HG03060 (cell line): ENCODE measurements at regions not wholly inside any gene's neighbourhood (a gene's known extent, or its start where the extent isn't known, plus 50 kb on each side); places are given as distances from the start of the nearest gene placed in this dataset.
"Not testable (repeated sequence)": the region's sequence is repeated elsewhere in the genome, so short reads cannot be mapped to it uniquely, and the experiment has no call there.

ENCODE experiments used
- ATAC-seq: cut with Tn5 transposase; IDR thresholded peaks from one replicate; pipeline ENCODE4 v1.9.1; 2021; ENCODE audit warnings: low read depth, moderate number of reproducible peaks; ENCODE audit not compliant: unreplicated experiment

DNA sequence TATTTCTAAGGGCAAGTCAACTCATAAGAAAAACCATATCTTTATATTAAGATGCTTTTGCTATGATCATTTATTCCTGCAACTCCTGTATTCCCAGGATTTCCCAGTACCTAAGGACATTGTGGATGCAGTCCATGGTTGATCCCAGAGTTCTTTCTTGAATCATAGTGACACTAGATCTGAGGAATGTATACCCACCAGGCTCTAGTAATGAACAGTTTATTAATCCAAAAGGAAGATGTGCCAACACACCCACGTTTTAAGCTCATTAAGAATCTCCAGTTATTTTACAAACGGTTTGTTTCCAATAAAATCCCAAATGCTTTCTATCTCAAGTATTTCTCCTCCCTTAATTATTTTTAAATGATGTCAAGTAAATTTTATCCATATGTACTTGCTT is 210.8 kb upstream of the ZEB2 start:
- ATAC-seq = no peak

DNA sequence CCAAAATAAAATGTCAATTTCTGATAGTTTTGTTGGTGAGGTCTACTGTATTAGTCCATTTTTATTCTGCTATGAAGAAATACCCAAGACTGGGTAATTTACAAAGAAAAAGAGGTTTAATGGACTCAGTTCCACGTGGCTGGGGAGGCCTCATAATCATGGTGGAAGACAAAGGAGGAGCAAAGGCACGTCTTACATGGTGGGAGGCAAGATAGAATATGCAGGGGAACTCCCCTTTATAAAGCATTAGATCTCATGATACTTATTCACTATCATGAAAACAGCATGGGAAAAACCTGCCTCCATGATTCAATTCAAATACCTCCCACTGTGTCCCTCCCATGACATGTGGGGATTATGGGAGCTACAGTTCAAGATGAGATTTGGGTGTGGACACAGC is 204.5 kb upstream of the ZEB2 start:
- not testable (repeated sequence) for ATAC-seq

DNA sequence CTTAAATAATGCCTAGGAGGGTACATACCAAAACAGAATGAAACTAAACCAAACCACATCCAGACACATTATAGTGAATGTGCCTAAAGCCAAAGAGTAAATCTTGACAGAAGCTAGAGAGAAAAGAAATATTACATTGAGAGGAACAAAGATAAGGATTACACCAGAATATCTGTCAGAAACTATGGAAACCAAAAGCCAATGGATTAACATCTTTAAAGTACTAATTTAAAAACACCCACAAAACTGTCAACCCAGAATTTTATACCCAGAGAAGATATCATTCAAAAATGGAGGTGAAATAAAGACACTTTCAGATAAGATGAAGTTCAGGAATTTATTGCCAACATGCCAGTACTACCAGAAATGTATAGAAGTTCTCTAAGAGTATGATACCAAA is 198.5 kb upstream of the ZEB2 start:
- ATAC-seq = no peak

- ATAC-seq = no peak
These were observed 196.1 kb upstream of the ZEB2 start for GRCh38 chr2:144715992-144716391.

DNA sequence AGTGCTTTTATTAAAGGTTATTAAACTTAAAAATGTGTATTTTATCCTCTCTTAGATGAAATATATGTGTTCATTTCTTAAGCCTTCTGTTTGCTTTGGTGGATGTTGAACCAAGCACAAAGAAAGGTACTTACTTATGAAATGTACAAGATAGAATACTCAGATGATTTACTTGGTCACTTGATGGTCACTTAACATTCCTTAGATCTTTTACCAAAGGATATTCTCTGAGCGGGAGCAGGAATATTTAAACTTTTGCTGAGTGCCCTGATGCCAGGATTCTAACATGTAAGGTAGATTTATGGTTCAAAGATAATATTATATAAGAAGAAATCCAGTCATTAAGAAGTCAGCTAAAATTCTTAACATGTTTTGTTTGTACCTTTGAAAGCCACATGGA is 193.5 kb upstream of the ZEB2 start:
- ATAC-seq = no peak

DNA sequence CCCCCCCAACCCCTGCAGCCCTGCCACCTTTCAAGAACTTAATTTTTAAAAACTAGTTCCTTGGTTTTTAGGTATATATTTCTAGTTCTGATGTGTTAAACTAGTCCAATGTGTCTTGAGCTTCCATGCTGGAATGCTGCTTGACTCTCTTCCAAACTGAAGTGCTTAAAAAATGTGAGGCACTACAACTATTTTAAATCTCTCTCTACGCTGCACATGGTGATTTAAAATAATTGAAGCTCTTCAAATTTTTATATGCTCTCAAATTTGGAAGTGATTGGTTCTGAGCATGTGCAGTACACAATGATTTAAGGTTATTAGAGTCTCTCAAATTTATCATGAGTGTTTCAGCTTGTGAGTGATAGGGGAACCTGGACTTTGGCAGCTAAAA is 192.6 kb upstream of the ZEB2 start:
- no peak for ATAC-seq

DNA sequence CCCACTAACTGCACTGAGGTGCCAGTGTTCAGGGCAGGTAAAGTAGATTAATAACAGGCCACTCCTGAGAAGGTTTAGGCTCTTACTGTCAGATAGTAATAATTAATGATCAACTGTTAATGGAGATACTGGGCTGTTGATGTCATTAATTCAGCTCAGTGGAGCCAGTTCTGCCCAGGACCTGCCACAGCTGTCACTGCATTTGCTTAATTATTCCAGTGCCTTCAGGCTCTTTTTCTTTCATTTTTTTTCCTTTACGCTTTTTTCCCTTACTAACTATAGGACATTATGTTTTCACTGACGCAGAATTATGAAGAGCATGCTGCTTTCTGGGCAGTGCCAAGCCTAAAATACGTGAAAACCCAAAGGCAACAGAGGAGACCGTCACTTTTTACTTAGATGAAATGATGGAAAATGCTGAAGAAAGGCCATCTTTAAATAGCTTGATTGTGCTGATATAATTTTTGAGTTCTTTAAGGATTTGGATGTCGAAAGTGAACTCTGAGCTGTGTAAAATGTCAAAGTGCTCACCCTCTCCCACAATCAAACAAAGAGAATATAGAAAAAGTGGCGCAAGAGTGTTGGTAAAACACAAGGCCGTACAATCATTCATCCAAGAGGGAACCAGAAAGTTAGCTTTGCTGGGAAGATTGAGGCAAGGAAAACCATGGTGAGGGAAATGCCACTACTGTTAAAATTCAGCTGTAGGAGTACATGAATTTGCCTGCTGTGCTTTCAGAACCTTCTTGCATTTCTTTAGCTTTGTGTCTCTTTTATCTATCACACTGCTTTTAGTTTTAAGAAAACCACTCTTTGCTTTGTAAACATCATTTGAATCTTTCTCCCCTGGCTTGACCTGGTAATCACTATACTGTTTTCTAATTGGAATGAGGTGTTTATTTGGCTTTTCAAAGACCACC is 192.0 kb upstream of the ZEB2 start:
- ATAC-seq = no peak

- ATAC-seq = no peak
These were observed 191.2 kb upstream of the ZEB2 start for GRCh38 chr2:144711084-144711483.

- no peak for ATAC-seq
These were observed 188.7 kb upstream of the ZEB2 start for GRCh38 chr2:144708626-144709025.

DNA sequence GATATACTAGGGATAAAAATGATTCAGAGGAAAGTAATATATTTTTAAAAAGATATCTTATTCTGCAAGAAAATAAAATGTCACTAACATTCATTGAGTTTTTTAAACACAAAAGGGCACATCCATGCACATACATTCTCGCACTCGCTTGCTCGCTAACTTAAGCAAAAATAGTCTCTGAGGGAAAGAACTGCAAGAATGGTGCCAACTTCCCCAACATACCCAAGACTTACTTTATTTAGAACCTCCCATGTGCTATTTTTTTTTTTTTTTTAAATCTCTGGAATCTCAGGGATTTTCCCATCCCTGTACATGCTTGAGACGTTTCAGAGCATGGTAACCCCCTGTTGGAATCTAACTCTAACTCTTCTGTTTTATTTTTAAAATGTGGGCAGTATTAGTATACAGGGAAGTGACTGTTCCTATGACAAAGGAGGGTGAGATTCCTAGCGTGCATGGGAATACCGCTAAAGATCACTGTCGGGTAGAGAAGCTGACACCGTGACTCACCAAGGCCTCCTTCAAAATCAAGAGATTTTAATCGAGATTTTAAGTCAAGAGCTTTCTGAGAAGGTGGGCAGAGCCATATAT is 187.9 kb upstream of the ZEB2 start:
- no peak for ATAC-seq

DNA sequence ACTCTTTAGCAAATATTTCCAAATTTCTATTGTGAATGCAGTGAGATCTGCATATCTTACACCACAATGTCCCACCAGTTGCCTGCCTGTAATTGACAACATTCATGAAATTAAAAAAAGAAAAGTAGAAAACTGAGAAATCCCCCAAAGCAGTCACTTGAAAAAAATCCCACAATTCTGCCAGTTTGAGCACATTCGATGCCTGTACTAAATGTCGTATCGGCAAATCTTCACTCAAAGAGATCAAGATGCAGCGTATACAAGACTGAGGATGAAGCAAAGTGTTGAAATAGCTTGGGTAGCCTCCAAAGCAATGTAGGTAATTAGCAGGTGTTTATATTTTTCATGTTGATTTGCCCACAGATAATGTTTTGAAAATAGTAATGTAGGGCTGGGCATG is 186.7 kb upstream of the ZEB2 start:
- ATAC-seq = no peak

DNA sequence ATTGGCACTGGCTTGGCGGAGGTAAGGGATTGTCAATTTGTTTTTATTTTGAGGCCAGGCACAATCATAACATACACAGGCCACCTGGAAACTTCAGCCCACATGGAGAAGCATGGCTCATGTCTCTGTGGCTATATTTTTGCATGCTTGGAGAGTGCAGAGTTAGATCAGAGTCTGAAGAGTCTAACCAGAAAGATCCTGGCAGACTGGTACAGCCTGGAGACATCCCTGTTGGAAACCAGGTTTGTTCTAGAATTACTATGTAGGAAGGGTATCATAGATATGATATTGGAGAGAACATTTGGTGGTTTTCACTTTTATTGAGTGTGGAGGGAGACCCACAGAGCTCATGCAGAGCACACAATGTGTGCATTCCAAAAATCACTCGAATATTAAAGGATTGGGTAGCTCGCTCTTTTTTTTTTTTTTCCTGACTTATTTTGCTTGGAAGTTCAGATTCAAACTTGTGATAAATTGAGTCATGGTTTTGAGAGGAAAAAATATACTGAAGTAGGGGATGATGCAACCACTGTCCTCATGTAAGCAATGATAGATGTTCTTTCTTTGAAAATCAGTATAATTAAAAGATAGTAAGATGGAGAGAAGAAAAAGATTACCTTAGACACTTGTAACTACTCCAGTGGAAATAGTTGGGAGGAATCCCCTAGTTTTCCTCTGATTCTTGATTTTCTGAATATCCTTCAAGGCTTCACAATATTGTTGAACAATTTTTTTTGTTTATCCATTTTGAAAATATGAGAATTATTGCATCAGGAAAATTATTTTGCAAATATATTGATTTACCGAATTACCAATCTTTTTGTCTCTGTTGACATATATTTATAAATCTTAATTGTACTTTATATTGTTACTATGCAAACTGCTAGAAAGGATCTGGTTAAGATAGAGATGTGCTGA is 185.7 kb upstream of the ZEB2 start:
- no peak for ATAC-seq

- ATAC-seq = no peak
These were observed 184.8 kb upstream of the ZEB2 start for GRCh38 chr2:144704709-144705095.

DNA sequence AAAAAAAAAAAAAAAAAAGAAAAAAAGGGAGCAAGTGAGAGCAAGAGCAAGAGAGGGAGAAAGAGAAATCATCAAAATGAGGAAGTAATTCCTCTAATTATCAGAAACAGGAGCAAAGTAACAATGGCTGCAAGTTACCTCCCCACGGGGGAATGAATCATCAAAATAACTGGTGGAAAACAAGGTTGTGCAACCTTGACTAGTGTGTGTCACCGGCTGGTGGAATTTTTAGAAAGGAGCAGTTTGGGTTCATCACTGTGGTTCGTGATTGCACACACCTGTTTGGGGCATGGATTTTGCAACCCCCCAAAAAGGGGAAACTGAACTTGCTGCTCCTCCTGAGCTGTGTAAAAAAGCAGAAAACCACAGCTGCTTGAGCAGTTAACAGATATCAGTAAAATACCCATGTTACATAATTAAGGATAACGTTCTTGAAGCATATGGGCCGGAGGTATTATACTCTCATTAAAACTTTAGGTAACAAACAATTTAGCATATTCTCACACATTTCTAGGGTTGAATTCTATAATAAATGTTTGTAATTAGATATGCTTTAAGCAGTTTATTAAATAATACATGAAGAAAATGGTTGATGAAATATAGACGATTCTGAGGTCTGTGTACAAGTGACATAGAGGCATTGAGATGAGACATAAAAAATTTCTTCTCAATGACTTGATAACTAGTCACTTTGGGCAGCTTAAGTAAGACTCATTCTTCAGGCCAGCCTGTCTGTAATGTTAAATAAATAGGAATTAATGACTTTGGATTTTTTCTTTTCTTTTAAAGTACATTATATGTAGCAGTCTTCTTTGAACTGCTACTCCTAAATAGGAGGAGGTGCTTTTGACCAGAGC is 184.2 kb upstream of the ZEB2 start:
- no peak for ATAC-seq

DNA sequence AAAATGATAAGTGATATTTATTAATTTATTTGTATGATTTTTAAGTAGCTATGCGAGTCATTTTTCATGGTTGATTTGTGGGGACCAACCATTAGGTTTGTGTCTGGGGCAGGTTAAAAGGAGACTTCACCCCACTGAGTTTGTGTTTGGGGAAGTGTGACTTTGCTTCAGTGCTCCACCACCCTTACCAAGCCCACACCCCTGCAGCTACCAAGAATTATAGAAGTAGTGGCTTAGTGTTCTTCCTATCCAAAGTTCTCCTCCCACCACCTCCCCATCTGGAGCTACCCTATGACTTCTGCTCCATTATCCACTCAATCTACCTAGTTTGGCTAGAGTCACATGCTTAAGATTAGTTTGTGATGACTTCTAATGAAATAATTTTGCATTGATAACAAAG is 182.1 kb upstream of the ZEB2 start:
- ATAC-seq = no peak

DNA sequence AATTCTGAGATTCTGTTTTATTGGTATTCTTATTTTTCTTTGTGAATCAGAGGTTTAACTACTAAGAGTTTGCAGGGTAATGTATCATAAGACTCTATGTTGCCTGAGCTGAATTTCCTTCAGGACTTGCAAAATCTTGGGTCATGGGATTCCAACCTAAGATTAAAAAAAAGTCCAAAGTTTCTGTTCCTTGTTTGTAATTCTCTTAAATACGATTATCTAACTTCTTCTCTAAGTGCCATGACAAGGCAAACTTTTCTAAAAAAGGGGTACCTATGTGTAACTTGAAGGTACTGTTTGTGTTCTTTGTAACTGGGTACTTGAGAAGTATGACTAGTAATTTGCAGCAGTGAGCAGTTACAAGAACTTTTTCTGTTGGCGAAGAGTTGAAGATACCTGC is 181.3 kb upstream of the ZEB2 start:
- no peak for ATAC-seq

DNA sequence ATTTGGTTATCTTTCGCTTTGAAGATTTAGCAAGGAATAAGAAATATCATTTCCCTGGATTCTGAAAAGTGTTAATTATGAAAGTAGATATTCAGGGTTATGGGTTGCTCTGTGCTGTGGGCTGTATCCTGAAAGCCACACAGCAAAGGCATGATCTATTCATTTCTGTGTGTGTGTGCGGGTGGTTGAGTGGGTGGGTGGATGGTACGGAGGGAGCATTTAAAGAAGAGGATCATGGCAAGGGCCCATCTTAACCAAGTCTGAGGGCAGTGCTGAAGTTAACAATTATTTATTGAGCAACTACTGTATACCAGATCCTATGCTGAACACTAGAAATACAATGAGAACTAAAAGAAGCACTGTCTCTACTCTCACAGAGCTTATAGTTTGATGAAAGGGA is 178.2 kb upstream of the ZEB2 start:
- ATAC-seq = no peak

DNA sequence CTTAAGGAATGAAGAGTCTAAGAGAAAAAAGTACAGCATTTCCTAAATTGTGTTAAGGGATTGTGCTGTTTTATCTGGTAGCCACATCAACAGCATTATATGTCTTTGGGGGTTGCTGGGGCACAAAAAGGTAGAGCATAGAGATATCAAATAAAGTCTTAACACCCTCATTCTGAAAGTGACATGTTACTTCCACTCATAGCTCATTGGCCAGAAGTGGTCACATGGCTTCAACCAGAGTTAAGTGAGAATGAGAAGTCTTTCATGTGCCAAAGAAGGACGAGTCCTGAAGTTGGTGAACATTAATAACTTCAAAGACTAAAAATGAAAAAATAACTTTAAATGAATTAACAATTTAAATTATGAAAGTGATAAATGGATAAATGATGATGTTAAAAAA is 175.7 kb upstream of the ZEB2 start:
- ATAC-seq = no peak

GRCh38 chr2:144694456-144694855 is 174.5 kb upstream of the ZEB2 start:
- no peak for ATAC-seq

GRCh38 chr2:144693179-144693578 is 173.3 kb upstream of the ZEB2 start:
- no peak for ATAC-seq
